PC-3 (cell line): ENCODE measurements at regions not wholly inside any gene's neighbourhood (a gene's known extent, or its start where the extent isn't known, plus 50 kb on each side); places are given as distances from the start of the nearest gene placed in this dataset.

Experiments used
- EZH2 ChIP-seq: fragments of 300-600 bp; sonication (generic); IDR thresholded peaks from one replicate; pipeline ENCODE4 v1.6.1; 2017; ENCODE audit warnings: antibody characterized with exemption, mild to moderate bottlenecking, low read length; ENCODE audit not compliant: unreplicated experiment
- EZH2phosphoT487 ChIP-seq: fragments of 300-600 bp; sonication (generic); IDR thresholded peaks from 2 replicates; pipeline ENCODE4 v1.6.1; 2018; ENCODE audit warnings: mild to moderate bottlenecking, antibody characterized with exemption, low read length, borderline replicate concordance
- TF ChIP-seq, protein P1 (sequence below): fragments of 300-600 bp; sonication (generic); conservative IDR thresholded peaks from 2 replicates; pipeline ENCODE4 v1.5.1; 2017; ENCODE audit warnings: antibody characterized with exemption, low read depth, mild to moderate bottlenecking, low read length

DNA sequence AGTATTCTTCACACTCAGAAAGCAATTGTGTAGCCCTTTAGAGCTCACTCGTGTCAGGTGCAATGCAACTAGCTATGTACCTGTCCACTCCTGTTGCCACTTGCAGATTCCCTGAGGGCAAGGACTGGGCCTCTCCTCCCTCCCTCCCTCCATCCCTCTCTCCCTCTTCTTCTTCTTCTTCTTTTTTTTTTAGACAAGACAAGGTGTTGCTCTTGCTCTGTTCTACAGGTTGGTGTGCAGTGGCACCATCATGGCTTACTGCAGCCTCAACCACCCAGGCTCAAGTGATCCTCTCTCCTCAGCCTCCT, 119.7 kb downstream of the ACKR3 start:
- TF ChIP-seq, protein P1, sequence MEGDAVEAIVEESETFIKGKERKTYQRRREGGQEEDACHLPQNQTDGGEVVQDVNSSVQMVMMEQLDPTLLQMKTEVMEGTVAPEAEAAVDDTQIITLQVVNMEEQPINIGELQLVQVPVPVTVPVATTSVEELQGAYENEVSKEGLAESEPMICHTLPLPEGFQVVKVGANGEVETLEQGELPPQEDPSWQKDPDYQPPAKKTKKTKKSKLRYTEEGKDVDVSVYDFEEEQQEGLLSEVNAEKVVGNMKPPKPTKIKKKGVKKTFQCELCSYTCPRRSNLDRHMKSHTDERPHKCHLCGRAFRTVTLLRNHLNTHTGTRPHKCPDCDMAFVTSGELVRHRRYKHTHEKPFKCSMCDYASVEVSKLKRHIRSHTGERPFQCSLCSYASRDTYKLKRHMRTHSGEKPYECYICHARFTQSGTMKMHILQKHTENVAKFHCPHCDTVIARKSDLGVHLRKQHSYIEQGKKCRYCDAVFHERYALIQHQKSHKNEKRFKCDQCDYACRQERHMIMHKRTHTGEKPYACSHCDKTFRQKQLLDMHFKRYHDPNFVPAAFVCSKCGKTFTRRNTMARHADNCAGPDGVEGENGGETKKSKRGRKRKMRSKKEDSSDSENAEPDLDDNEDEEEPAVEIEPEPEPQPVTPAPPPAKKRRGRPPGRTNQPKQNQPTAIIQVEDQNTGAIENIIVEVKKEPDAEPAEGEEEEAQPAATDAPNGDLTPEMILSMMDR = no peak
- TF ChIP-seq EZH2 (no peak), EZH2phosphoT487 (no peak)
